K562 (cell line): ENCODE measurements at regions not wholly inside any gene's neighbourhood (a gene's known extent, or its start where the extent isn't known, plus 50 kb on each side); places are given as distances from the start of the nearest gene placed in this dataset.

ENCODE experiments used
- CTCF ChIP-seq, 3 experiments: IDR thresholded peaks in 2 of 3; conservative IDR thresholded peaks in 1 of 3; 2 replicates each; pipeline ENCODE4 v1.5.1; 2011 to 2012; ENCODE audit warnings: low read length in 3 of 3, mild to moderate bottlenecking in 3 of 3, control low read depth in 2 of 3, improper control_type of control experiment in 1 of 3, inconsistent platforms in 1 of 3, low read depth in 1 of 3, mixed read lengths in 1 of 3, moderate library complexity in 1 of 3; ENCODE audit not compliant: insufficient read depth in 2 of 3
- FOXA3 ChIP-seq, 2 experiments: fragments of 450-650 bp in 1 of 2; sonication (generic) in 1 of 2; formaldehyde crosslinking; IDR thresholded peaks in 1 of 2; conservative IDR thresholded peaks in 1 of 2; 2 replicates each; pipeline versions ENCODE4 v1.4.0 to v1.8.0; 2020 to 2022; ENCODE audit warnings: mild to moderate bottlenecking in 2 of 2, missing genetic modification reagents in 1 of 2
- FUS ChIP-seq: fragments of 200-400 bp; formaldehyde crosslinking; optimal IDR thresholded peaks from 2 replicates; pipeline ENCODE3; 2017; ENCODE audit warnings: low read depth, low read length
- PATZ1 ChIP-seq: fragments of 250-450 bp; sonication (Bioruptor Pico); IDR thresholded peaks from 2 replicates; pipeline ENCODE4 v1.5.0; 2020; ENCODE audit warnings: mild to moderate bottlenecking, borderline replicate concordance
- RAD51 ChIP-seq: fragments of 450-650 bp; IDR thresholded peaks from 2 replicates; pipeline ENCODE4 v1.7.1; 2016; ENCODE audit warnings: low read depth, mild to moderate bottlenecking, borderline replicate concordance
- SIX5 ChIP-seq, 2 experiments: IDR thresholded peaks; 2 replicates each; pipeline ENCODE4 v1.6.1; 2011; ENCODE audit warnings: low read length in 2 of 2, borderline replicate concordance in 1 of 2, low read depth in 1 of 2, mild to moderate bottlenecking in 1 of 2, moderate library complexity in 1 of 2; ENCODE audit not compliant: insufficient read depth in 1 of 2
- SMARCE1 ChIP-seq: fragments of 450-650 bp; IDR thresholded peaks from 2 replicates; pipeline ENCODE4 v1.7.1; 2016; ENCODE audit warnings: mild to moderate bottlenecking
- XRCC3 ChIP-seq: fragments of 450-650 bp; IDR thresholded peaks from 2 replicates; pipeline ENCODE4 v1.6.1; 2017; ENCODE audit warnings: mild to moderate bottlenecking, moderate library complexity
- ZNF398 ChIP-seq: fragments of 250-450 bp; sonication (Bioruptor Pico); IDR thresholded peaks from 2 replicates; pipeline ENCODE4 v1.8.0; 2021; ENCODE audit warnings: moderate library complexity, mild to moderate bottlenecking, inconsistent platforms
- TF ChIP-seq, protein P1 (sequence below): fragments of 450-650 bp; formaldehyde crosslinking; IDR thresholded peaks from 2 replicates; pipeline ENCODE4 v1.4.0; 2022; ENCODE audit warnings: missing genetic modification characterization
- TF ChIP-seq, protein P2 (sequence below), 2 experiments: fragments of 450-650 bp; IDR thresholded peaks; 2 replicates each; pipeline ENCODE4 v1.6.1; 2016; ENCODE audit warnings: mild to moderate bottlenecking in 2 of 2, borderline replicate concordance in 1 of 2, low read depth in 1 of 2, moderate library complexity in 1 of 2

GRCh38 chrX:120021927-120022326, 55.6 kb downstream of the RHOXF2B start (continued):
- no peak for TF ChIP-seq FOXA3 (CRISPR knock-in tag; conservative IDR thresholded peaks at IDR 0.05 in 1 of 2, IDR thresholded peaks at IDR 0.05 in 1 of 2)
- no peak for TF ChIP-seq SIX5 (IDR thresholded peaks at IDR 0.05; ENCODE audit: borderline replicate concordance in 1 of 2, insufficient read depth in 1 of 2, low read depth in 1 of 2, low read length in 2 of 2)
- TF ChIP-seq XRCC3: no peak
- no peak for TF ChIP-seq RAD51
- TF ChIP-seq PATZ1: no peak
- TF ChIP-seq CTCF (IDR thresholded peaks at IDR 0.05 in 2 of 3, conservative IDR thresholded peaks at IDR 0.05 in 1 of 3; ENCODE audit: insufficient read depth in 2 of 3, low read depth in 1 of 3, low read length in 3 of 3): peak in 2 of 3 experiments; percentile 8 to 38; a peak in 2 of 6 replicates
- TF ChIP-seq, protein P1, sequence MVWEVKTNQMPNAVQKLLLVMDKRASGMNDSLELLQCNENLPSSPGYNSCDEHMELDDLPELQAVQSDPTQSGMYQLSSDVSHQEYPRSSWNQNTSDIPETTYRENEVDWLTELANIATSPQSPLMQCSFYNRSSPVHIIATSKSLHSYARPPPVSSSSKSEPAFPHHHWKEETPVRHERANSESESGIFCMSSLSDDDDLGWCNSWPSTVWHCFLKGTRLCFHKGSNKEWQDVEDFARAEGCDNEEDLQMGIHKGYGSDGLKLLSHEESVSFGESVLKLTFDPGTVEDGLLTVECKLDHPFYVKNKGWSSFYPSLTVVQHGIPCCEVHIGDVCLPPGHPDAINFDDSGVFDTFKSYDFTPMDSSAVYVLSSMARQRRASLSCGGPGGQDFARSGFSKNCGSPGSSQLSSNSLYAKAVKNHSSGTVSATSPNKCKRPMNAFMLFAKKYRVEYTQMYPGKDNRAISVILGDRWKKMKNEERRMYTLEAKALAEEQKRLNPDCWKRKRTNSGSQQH (CRISPR knock-in tag): no peak
- no peak for TF ChIP-seq ZNF398 (CRISPR knock-in tag)
- TF ChIP-seq SMARCE1: peak; percentile 50; the same call in 1 of the 2 replicates
- TF ChIP-seq, protein P2, sequence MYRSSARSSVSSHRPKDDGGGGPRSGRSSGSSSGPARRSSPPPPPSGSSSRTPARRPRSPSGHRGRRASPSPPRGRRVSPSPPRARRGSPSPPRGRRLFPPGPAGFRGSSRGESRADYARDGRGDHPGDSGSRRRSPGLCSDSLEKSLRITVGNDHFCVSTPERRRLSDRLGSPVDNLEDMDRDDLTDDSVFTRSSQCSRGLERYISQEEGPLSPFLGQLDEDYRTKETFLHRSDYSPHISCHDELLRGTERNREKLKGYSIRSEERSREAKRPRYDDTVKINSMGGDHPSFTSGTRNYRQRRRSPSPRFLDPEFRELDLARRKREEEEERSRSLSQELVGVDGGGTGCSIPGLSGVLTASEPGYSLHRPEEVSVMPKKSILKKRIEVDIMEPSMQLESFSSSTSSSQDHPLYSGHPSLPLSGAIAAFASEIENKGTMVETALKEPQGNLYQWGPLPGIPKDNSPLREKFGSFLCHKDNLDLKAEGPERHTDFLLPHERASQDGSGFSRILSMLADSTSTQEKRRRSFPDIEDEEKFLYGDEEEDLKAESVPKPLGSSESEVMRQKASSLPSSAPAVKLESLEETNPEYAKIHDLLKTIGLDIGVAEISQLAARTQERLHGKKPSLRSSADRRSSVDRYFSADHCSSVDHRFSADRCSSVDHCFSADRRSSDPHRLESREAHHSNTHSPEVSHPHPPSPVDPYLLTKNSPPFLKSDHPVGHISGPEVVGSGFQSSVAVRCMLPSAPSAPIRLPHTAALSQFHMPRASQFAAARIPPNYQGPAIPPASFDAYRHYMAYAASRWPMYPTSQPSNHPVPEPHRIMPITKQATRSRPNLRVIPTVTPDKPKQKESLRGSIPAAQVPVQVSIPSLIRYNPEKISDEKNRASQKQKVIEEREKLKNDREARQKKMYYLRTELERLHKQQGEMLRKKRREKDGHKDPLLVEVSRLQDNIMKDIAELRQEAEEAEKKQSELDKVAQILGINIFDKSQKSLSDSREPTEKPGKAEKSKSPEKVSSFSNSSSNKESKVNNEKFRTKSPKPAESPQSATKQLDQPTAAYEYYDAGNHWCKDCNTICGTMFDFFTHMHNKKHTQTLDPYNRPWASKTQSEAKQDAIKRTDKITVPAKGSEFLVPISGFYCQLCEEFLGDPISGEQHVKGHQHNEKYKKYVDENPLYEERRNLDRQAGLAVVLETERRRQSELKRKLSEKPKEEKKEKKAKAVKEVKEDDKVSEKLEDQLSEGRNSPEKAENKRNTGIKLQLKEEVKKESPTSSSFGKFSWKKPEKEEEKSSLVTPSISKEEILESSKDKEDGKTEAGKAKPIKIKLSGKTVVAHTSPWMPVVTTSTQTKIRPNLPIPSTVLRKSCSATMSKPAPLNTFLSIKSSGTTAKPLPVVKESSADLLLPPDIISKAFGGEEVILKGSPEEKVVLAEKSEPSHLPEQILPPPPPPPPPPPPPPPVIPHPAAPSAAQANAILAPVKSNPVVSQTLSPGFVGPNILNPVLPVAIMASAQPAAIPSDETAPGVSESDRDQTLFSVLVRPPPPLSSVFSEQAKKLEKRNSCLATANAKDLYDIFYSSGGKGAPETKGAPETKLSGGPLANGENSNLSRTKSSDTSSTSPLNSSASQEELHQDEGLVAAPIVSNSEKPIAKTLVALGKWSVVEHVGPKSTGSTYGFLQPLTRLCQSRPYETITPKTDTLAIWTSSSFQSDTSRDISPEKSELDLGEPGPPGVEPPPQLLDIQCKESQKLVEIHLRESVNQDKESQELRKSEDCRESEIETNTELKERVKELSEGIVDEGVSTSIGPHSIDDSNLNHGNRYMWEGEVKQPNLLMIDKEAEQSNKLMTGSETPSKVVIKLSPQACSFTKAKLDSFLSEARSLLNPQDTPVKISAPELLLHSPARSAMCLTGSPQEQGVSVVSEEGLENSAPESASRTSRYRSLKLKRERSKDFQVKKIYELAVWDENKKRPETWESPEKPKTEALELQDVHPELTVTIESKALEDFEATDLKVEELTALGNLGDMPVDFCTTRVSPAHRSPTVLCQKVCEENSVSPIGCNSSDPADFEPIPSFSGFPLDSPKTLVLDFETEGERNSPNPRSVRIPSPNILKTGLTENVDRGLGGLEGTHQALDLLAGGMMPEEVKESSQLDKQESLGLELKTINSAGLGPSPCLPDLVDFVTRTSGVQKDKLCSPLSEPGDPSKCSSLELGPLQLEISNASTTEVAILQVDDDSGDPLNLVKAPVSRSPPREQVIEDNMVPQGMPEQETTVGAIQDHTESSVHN (IDR thresholded peaks at IDR 0.05; ENCODE audit: borderline replicate concordance in 1 of 2, low read depth in 1 of 2): no peak
- no peak for TF ChIP-seq FUS
